ENCODE measurements at regions not wholly inside any gene's neighbourhood (a gene's known extent, or its start where the extent isn't known, plus 50 kb on each side); places are given as distances from the start of the nearest gene placed in this dataset.

DNA sequence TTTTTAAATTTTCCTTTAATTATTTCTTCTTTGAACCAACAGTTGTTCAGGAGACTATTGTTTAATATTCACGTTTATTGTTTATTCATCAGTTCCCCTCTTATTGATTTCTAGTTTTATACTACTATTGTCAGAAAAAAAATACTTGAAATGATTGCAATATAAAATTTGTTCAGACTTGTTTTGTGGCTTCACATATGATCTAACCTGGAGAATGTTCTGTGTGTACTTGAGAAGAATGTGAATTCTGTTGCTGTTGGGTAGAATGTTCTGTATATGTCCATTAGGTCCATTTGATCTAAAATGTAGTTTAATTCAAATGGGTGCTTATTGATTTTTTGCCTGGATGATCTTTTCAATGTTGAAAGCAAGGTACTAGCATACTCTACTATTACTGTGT, 408.7 kb upstream of the RIOK2 start:
- DNase-seq (ENCODE audit: low spot score), result no peak
- H3K4me1 ChIP-seq (ENCODE audit: control insufficient read depth in 4 of 4, insufficient read depth in 4 of 4, low read length in 3 of 4), result no peaks in the 10 kb centered on the region
- H3K9me3 ChIP-seq (ENCODE audit: control insufficient read depth in 4 of 4, low read length in 3 of 4), result no peaks in the 10 kb centered on the region
- TF ChIP-seq HNF4G (IDR thresholded peaks at IDR 0.05) (no peak), YY1 (IDR thresholded peaks at IDR 0.05) (no peak), NR2F2 (IDR thresholded peaks at IDR 0.05) (no peak), RAD21 (IDR thresholded peaks at IDR 0.05) (no peak), FOXA2 (IDR thresholded peaks at IDR 0.05) (no peak), FOXA1 (IDR thresholded peaks at IDR 0.05) (no peak), JUND (IDR thresholded peaks at IDR 0.05) (no peak), TAF1 (conservative IDR thresholded peaks at IDR 0.05) (no peak), GABPA (IDR thresholded peaks at IDR 0.05 in 1 of 2, conservative IDR thresholded peaks at IDR 0.05 in 1 of 2) (no peak), SP1 (IDR thresholded peaks at IDR 0.05) (no peak), RXRA (IDR thresholded peaks at IDR 0.05) (no peak), EGR1 (IDR thresholded peaks at IDR 0.05; ENCODE audit: low read depth in 2 of 2) (no peak), HNF4A (conservative IDR thresholded peaks at IDR 0.05) (no peak)
- TF ChIP-seq, protein P1, sequence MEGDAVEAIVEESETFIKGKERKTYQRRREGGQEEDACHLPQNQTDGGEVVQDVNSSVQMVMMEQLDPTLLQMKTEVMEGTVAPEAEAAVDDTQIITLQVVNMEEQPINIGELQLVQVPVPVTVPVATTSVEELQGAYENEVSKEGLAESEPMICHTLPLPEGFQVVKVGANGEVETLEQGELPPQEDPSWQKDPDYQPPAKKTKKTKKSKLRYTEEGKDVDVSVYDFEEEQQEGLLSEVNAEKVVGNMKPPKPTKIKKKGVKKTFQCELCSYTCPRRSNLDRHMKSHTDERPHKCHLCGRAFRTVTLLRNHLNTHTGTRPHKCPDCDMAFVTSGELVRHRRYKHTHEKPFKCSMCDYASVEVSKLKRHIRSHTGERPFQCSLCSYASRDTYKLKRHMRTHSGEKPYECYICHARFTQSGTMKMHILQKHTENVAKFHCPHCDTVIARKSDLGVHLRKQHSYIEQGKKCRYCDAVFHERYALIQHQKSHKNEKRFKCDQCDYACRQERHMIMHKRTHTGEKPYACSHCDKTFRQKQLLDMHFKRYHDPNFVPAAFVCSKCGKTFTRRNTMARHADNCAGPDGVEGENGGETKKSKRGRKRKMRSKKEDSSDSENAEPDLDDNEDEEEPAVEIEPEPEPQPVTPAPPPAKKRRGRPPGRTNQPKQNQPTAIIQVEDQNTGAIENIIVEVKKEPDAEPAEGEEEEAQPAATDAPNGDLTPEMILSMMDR (IDR thresholded peaks at IDR 0.05; ENCODE audit: low read depth, low read length, missing input control), result no peak
- TF ChIP-seq, protein P2, sequence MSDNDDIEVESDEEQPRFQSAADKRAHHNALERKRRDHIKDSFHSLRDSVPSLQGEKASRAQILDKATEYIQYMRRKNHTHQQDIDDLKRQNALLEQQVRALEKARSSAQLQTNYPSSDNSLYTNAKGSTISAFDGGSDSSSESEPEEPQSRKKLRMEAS (IDR thresholded peaks at IDR 0.05), result no peak
- TF ChIP-seq, protein P3, sequence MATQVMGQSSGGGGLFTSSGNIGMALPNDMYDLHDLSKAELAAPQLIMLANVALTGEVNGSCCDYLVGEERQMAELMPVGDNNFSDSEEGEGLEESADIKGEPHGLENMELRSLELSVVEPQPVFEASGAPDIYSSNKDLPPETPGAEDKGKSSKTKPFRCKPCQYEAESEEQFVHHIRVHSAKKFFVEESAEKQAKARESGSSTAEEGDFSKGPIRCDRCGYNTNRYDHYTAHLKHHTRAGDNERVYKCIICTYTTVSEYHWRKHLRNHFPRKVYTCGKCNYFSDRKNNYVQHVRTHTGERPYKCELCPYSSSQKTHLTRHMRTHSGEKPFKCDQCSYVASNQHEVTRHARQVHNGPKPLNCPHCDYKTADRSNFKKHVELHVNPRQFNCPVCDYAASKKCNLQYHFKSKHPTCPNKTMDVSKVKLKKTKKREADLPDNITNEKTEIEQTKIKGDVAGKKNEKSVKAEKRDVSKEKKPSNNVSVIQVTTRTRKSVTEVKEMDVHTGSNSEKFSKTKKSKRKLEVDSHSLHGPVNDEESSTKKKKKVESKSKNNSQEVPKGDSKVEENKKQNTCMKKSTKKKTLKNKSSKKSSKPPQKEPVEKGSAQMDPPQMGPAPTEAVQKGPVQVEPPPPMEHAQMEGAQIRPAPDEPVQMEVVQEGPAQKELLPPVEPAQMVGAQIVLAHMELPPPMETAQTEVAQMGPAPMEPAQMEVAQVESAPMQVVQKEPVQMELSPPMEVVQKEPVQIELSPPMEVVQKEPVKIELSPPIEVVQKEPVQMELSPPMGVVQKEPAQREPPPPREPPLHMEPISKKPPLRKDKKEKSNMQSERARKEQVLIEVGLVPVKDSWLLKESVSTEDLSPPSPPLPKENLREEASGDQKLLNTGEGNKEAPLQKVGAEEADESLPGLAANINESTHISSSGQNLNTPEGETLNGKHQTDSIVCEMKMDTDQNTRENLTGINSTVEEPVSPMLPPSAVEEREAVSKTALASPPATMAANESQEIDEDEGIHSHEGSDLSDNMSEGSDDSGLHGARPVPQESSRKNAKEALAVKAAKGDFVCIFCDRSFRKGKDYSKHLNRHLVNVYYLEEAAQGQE (IDR thresholded peaks at IDR 0.05), result no peak
- TF ChIP-seq, protein P4, sequence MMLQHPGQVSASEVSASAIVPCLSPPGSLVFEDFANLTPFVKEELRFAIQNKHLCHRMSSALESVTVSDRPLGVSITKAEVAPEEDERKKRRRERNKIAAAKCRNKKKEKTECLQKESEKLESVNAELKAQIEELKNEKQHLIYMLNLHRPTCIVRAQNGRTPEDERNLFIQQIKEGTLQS (IDR thresholded peaks at IDR 0.05), result no peak
- TF ChIP-seq, protein P5, sequence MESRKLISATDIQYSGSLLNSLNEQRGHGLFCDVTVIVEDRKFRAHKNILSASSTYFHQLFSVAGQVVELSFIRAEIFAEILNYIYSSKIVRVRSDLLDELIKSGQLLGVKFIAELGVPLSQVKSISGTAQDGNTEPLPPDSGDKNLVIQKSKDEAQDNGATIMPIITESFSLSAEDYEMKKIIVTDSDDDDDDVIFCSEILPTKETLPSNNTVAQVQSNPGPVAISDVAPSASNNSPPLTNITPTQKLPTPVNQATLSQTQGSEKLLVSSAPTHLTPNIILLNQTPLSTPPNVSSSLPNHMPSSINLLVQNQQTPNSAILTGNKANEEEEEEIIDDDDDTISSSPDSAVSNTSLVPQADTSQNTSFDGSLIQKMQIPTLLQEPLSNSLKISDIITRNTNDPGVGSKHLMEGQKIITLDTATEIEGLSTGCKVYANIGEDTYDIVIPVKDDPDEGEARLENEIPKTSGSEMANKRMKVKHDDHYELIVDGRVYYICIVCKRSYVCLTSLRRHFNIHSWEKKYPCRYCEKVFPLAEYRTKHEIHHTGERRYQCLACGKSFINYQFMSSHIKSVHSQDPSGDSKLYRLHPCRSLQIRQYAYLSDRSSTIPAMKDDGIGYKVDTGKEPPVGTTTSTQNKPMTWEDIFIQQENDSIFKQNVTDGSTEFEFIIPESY (IDR thresholded peaks at IDR 0.05), result no peak
- no peak overlapping the region for H3K9ac ChIP-seq (ENCODE audit: low read depth in 1 of 2, low read length in 2 of 2)
- H3K27me3 ChIP-seq (ENCODE audit: control insufficient read depth in 4 of 4, insufficient read depth in 4 of 4, low read length in 3 of 4), result no peaks in the 10 kb centered on the region
- WGBS, result 52% methylated on average over 1 of the region's 1 CpG
- H3K4me3 ChIP-seq (ENCODE audit: low read depth in 1 of 3, low read length in 3 of 3), result no peak overlapping the region
- H3K36me3 ChIP-seq (ENCODE audit: control insufficient read depth in 4 of 4, insufficient read depth in 3 of 4, low read depth in 1 of 4, low read length in 3 of 4), result no peaks in the 10 kb centered on the region
- H3K27ac ChIP-seq (ENCODE audit: low read depth in 1 of 2, low read length in 2 of 2), result no peak overlapping the region

Measured in liver (tissue), 8 donors.